ENCODE measurements at regions not wholly inside any gene's neighbourhood (a gene's known extent, or its start where the extent isn't known, plus 50 kb on each side); places are given as distances from the start of the nearest gene placed in this dataset.

- ChIA-PET POLR2A (no interaction called here), CTCF (no interaction called here)
- H4K20me1 ChIP-seq (ENCODE audit: insufficient read depth) = no peaks in the 10 kb centered on the region
- WGBS (ENCODE audit: low lambda C conversion rate) = 63% methylated on average over 4 of the region's 4 CpGs
- no peaks in the 10 kb centered on the region for H3K27me3 ChIP-seq (ENCODE audit: insufficient read depth)
- H3K9me3 ChIP-seq = no peaks in the 10 kb centered on the region; the same call in 1 of the 2 replicates
- peaks cover 0 to 3% of the 10 kb centered on the region in 2 experiments; a peak in 1 of 4 replicates for H3K4me1 ChIP-seq (ENCODE audit: control insufficient read depth in 1 of 2, insufficient read depth in 2 of 2, low read depth in 1 of 2, low read length in 1 of 2)
- TF ChIP-seq RXRA (IDR thresholded peaks at IDR 0.05; ENCODE audit: borderline replicate concordance, low read depth) = no peak
- TF ChIP-seq GATA2 (CRISPR knock-in tag; IDR thresholded peaks at IDR 0.05) = no peak
- TF ChIP-seq FOSL2 (IDR thresholded peaks at IDR 0.05; ENCODE audit: borderline replicate concordance, low read depth) = no peak
- no peak for TF ChIP-seq MEF2A (IDR thresholded peaks at IDR 0.05; ENCODE audit: borderline replicate concordance, low read depth)
- H3K27ac ChIP-seq (ENCODE audit: low read depth in 2 of 2, low read length in 1 of 2) = no peak overlapping the region
- no peak overlapping the region for H2AFZ ChIP-seq (ENCODE audit: low read depth)
- no peaks in the 10 kb centered on the region for H3K36me3 ChIP-seq (replicated peaks in 1 of 2; ENCODE audit: control insufficient read depth in 1 of 2, insufficient read depth in 2 of 2, low read length in 1 of 2)
- no peak overlapping the region for H3K4me3 ChIP-seq (ENCODE audit: low read depth in 2 of 2, low read length in 1 of 2)
- no peak overlapping the region for H3K4me2 ChIP-seq
- no peaks in the 10 kb centered on the region for H3K79me2 ChIP-seq (ENCODE audit: insufficient read depth)
- peaks cover 4% of the 10 kb centered on the region for H3F3A ChIP-seq (replicated peaks; ENCODE audit: insufficient read depth)
- H3K9me2 ChIP-seq = no peaks in the 10 kb centered on the region
- no peak for DNase-seq
- H3K9ac ChIP-seq = no peak overlapping the region
Observed at GRCh38 chr10:57979491-57979890, 288.2 kb downstream of the IPMK start.

- Histone ChIP-seq H3K27ac (ENCODE audit: low read depth in 2 of 2, low read length in 1 of 2) (no peak overlapping the region), H3K4me1 (ENCODE audit: control insufficient read depth in 1 of 2, insufficient read depth in 2 of 2, low read depth in 1 of 2, low read length in 1 of 2) (peaks cover 0 to 3% of the 10 kb centered on the region in 2 experiments; a peak in 1 of 4 replicates), H3K27me3 (ENCODE audit: insufficient read depth) (no peaks in the 10 kb centered on the region), H3K4me2 (no peak overlapping the region), H3K36me3 (replicated peaks in 1 of 2; ENCODE audit: control insufficient read depth in 1 of 2, insufficient read depth in 2 of 2, low read length in 1 of 2) (no peaks in the 10 kb centered on the region), H3K9me2 (no peaks in the 10 kb centered on the region), H3K4me3 (ENCODE audit: low read depth in 2 of 2, low read length in 1 of 2) (no peak overlapping the region), H2AFZ (ENCODE audit: low read depth) (no peak overlapping the region), H3K9ac (no peak overlapping the region), H3K79me2 (ENCODE audit: insufficient read depth) (no peaks in the 10 kb centered on the region), H4K20me1 (ENCODE audit: insufficient read depth) (no peaks in the 10 kb centered on the region), H3K9me3 (no peaks in the 10 kb centered on the region; the same call in 1 of the 2 replicates), H3F3A (replicated peaks; ENCODE audit: insufficient read depth) (peaks cover 21% of the 10 kb centered on the region)
- ChIA-PET CTCF (no interaction called here), POLR2A (no interaction called here)
- 23% methylated on average over 1 of the region's 1 CpG for WGBS (ENCODE audit: low lambda C conversion rate)
- DNase-seq = no peak
- TF ChIP-seq MAX (IDR thresholded peaks at IDR 0.05; ENCODE audit: low read depth) (no peak), TAF1 (IDR thresholded peaks at IDR 0.05; ENCODE audit: borderline replicate concordance, low read depth, low read length) (no peak), POLR2AphosphoS5 (IDR thresholded peaks at IDR 0.05; ENCODE audit: low read depth, low read length) (no peak), FOXM1 (IDR thresholded peaks at IDR 0.05; ENCODE audit: low read depth) (no peak), RAD21 (IDR thresholded peaks at IDR 0.05; ENCODE audit: low read length) (no peak), NRF1 (IDR thresholded peaks at IDR 0.05; ENCODE audit: low read depth, low read length) (no peak), FOSL2 (IDR thresholded peaks at IDR 0.05; ENCODE audit: borderline replicate concordance, low read depth) (no peak), ZBTB33 (IDR thresholded peaks at IDR 0.05; ENCODE audit: borderline replicate concordance, low read depth) (no peak), MXI1 (IDR thresholded peaks at IDR 0.05; ENCODE audit: low read depth, low read length) (no peak), CTCF (IDR thresholded peaks at IDR 0.05) (no peak), JUND (IDR thresholded peaks at IDR 0.05) (no peak), RXRA (IDR thresholded peaks at IDR 0.05; ENCODE audit: borderline replicate concordance, low read depth) (no peak), FOXJ3 (CRISPR knock-in tag; IDR thresholded peaks at IDR 0.05) (no peak)
- TF ChIP-seq, protein P1, sequence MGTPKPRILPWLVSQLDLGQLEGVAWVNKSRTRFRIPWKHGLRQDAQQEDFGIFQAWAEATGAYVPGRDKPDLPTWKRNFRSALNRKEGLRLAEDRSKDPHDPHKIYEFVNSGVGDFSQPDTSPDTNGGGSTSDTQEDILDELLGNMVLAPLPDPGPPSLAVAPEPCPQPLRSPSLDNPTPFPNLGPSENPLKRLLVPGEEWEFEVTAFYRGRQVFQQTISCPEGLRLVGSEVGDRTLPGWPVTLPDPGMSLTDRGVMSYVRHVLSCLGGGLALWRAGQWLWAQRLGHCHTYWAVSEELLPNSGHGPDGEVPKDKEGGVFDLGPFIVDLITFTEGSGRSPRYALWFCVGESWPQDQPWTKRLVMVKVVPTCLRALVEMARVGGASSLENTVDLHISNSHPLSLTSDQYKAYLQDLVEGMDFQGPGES (IDR thresholded peaks at IDR 0.05; ENCODE audit: low read depth, low read length) = no peak
Observed at GRCh38 chr10:57977262-57977661, 290.4 kb downstream of the IPMK start.
